Tibial nerve (tissue), 3 donors: ENCODE measurements at regions not wholly inside any gene's neighbourhood (a gene's known extent, or its start where the extent isn't known, plus 50 kb on each side); places are given as distances from the start of the nearest gene placed in this dataset.

ENCODE experiments used
- POLR2A ChIP-seq, 2 donors: fragments of 450-650 bp; IDR thresholded peaks; one replicate each; pipeline ENCODE4 v1.6.1; 2017; ENCODE audit warnings: antibody characterized with exemption in 2 of 2, mild to moderate bottlenecking in 2 of 2, moderate library complexity in 2 of 2
- TF ChIP-seq, protein P1 (sequence below), 5 experiments: fragments of 200-600 bp in 3 of 5; fragments of 450-650 bp in 2 of 5; sonication (generic) in 3 of 5; IDR thresholded peaks; one replicate each; pipeline ENCODE4 v1.5.1; 2016 to 2019; ENCODE audit warnings: antibody characterized with exemption in 5 of 5, mild to moderate bottlenecking in 3 of 5, moderate library complexity in 2 of 5

DNA sequence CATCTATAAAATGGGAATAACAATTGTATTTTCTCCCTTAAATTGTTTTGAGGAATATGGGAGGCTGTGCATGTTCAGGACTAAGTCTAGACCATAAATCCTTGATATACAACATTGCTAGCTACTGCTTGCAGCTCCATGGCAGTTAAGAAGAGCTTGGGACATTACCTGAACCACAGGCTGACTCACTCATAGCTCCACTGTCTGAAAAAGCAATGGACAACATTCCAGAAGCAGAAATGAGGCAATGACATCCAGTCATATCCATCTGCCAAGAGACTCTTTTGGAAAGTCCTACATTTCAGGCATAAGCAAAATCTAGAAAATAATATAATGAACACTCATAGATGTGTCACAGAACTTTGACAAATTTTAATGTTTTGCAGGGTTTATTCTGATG lies 167.3 kb upstream of the LEF1 start:
- TF ChIP-seq, protein P1, sequence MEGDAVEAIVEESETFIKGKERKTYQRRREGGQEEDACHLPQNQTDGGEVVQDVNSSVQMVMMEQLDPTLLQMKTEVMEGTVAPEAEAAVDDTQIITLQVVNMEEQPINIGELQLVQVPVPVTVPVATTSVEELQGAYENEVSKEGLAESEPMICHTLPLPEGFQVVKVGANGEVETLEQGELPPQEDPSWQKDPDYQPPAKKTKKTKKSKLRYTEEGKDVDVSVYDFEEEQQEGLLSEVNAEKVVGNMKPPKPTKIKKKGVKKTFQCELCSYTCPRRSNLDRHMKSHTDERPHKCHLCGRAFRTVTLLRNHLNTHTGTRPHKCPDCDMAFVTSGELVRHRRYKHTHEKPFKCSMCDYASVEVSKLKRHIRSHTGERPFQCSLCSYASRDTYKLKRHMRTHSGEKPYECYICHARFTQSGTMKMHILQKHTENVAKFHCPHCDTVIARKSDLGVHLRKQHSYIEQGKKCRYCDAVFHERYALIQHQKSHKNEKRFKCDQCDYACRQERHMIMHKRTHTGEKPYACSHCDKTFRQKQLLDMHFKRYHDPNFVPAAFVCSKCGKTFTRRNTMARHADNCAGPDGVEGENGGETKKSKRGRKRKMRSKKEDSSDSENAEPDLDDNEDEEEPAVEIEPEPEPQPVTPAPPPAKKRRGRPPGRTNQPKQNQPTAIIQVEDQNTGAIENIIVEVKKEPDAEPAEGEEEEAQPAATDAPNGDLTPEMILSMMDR (IDR thresholded peaks at IDR 0.05): no peak
- TF ChIP-seq POLR2A (IDR thresholded peaks at IDR 0.05): no peak
